Neutrophil (primary cell): ENCODE measurements at regions not wholly inside any gene's neighbourhood (a gene's known extent, or its start where the extent isn't known, plus 50 kb on each side); places are given as distances from the start of the nearest gene placed in this dataset.

ENCODE experiments used
- H3K27ac ChIP-seq: fragments of 200-600 bp; sonication (generic); 2 replicates; pipeline ENCODE4 v1.5.1; 2016; ENCODE audit warnings: mild to moderate bottlenecking, moderate library complexity
- H3K27me3 ChIP-seq: fragments of 200-600 bp; sonication (generic); 2 replicates; pipeline ENCODE4 v1.6.0; 2016; ENCODE audit warnings: mild to moderate bottlenecking
- H3K36me3 ChIP-seq: fragments of 200-600 bp; sonication (generic); 2 replicates; pipeline ENCODE4 v1.5.1; 2017
- H3K4me1 ChIP-seq, 2 experiments: fragments of 200-600 bp in 1 of 2; sonication (generic) in 1 of 2; 1 replicate in 1 of 2; 2 replicates in 1 of 2; pipeline versions ENCODE4 v1.5.1 to v1.6.1; 2013 to 2016; ENCODE audit warnings: low read depth in 1 of 2, low read length in 1 of 2, mild to moderate bottlenecking in 1 of 2, moderate library complexity in 1 of 2; ENCODE audit not compliant: control insufficient read depth in 1 of 2, insufficient read depth in 1 of 2
- H3K4me3 ChIP-seq, 2 experiments: fragments of 200-600 bp in 1 of 2; sonication (generic) in 1 of 2; 1 replicate in 1 of 2; 2 replicates in 1 of 2; pipeline ENCODE4 v1.5.1; 2013 to 2016; ENCODE audit warnings: low read depth in 1 of 2, low read length in 1 of 2, mild to moderate bottlenecking in 1 of 2, moderate library complexity in 1 of 2
- H3K9me3 ChIP-seq: fragments of 200-600 bp; sonication (generic); 2 replicates; pipeline ENCODE4 v1.5.1; 2016
- TF ChIP-seq, protein P1 (sequence below): fragments of 200-600 bp; sonication (generic); IDR thresholded peaks from 2 replicates; pipeline ENCODE4 v1.5.1; 2016; ENCODE audit warnings: antibody characterized with exemption

DNA sequence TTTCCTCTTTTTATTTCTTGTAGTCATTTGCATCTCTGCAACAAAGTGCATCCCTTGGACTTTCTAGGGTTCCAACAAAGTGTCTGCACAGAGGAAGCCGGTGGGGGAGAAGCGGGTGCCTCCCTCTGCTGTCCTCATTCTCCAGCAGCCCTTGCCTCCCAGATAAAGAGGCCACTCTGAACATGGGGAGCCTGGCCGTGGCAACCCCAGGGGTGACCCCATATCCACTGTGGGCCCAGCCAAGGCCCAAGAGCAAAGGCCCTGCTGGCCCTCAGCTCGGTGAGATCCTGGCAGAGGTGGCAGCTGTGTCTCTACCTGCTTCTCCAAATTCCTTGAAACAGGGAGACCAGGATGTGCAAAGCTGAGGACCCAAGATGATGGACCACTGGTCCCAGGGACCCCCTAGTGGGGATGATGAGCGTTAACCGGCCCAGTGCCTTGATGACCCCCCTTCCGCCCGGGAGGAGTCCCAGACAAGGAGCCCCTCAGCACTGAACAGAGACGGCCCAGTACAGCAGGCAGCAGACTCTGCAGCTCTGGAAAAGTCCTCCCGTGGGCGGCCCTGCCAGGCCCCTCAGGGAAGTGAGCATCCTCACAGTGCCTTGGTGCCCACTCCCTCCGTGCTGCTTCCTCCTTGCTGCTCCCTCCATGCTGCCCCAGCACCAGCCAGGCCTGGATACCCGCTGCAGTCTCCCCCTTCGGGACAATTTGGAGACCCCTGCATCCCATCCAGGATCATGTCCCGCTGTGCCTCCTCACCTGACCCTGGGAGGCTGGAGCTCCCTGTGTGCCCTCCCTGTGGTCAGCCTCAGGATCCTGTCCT lies 62.5 kb downstream of the MRPL36 start:
- TF ChIP-seq, protein P1, sequence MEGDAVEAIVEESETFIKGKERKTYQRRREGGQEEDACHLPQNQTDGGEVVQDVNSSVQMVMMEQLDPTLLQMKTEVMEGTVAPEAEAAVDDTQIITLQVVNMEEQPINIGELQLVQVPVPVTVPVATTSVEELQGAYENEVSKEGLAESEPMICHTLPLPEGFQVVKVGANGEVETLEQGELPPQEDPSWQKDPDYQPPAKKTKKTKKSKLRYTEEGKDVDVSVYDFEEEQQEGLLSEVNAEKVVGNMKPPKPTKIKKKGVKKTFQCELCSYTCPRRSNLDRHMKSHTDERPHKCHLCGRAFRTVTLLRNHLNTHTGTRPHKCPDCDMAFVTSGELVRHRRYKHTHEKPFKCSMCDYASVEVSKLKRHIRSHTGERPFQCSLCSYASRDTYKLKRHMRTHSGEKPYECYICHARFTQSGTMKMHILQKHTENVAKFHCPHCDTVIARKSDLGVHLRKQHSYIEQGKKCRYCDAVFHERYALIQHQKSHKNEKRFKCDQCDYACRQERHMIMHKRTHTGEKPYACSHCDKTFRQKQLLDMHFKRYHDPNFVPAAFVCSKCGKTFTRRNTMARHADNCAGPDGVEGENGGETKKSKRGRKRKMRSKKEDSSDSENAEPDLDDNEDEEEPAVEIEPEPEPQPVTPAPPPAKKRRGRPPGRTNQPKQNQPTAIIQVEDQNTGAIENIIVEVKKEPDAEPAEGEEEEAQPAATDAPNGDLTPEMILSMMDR, result no peak
- no peaks in the 10 kb centered on the region for H3K9me3 ChIP-seq
- no peak overlapping the region for H3K27ac ChIP-seq
- no peaks in the 10 kb centered on the region for H3K4me1 ChIP-seq
- H3K4me3 ChIP-seq, result no peak overlapping the region
- no peaks in the 10 kb centered on the region for H3K27me3 ChIP-seq
- no peaks in the 10 kb centered on the region for H3K36me3 ChIP-seq

- no peak overlapping the region for H3K27ac ChIP-seq
- no peaks in the 10 kb centered on the region for H3K36me3 ChIP-seq
- H3K4me3 ChIP-seq, result no peak overlapping the region
- no peaks in the 10 kb centered on the region for H3K9me3 ChIP-seq
- no peaks in the 10 kb centered on the region for H3K4me1 ChIP-seq
- TF ChIP-seq, protein P1, result no peak
- no peaks in the 10 kb centered on the region for H3K27me3 ChIP-seq
Observed at GRCh38 chr5:1736065-1736464, 63.6 kb downstream of the MRPL36 start.

DNA sequence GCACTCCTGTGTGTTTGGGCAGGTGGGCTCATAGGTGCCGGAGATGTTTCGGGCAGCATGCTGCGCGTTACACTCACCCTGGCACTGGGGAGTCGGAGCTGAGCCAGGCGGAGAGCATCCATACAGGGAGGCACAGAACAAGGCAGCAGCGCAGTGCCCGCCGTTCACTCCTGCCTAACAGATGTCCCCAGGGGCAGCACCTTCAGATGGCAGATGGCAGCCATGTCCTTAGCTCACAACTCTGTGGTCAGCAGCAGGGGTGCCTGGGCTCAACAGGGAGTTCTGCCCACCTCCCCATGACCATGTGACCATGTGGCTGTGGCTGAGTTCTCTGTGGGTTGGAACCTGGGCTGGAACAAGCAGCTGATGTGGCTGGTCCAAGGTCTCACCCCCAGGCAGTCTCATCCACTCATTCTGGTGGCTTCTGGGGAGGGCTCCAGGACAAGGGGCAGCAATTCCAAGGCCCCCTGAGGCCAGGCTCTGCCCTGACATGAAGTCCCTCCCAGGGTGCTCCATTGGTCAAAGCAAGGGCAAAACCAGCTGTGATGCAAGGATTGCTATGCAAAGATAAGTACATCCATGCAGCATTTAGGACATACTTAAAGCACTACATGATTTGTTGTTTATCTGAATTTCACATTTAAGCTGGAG lies 64.2 kb downstream of the MRPL36 start:
- TF ChIP-seq, protein P1, result no peak
- no peaks in the 10 kb centered on the region for H3K9me3 ChIP-seq
- no peak overlapping the region for H3K27ac ChIP-seq
- no peaks in the 10 kb centered on the region for H3K36me3 ChIP-seq
- H3K4me3 ChIP-seq, result no peak overlapping the region
- H3K27me3 ChIP-seq, result no peaks in the 10 kb centered on the region
- H3K4me1 ChIP-seq, result no peaks in the 10 kb centered on the region

DNA sequence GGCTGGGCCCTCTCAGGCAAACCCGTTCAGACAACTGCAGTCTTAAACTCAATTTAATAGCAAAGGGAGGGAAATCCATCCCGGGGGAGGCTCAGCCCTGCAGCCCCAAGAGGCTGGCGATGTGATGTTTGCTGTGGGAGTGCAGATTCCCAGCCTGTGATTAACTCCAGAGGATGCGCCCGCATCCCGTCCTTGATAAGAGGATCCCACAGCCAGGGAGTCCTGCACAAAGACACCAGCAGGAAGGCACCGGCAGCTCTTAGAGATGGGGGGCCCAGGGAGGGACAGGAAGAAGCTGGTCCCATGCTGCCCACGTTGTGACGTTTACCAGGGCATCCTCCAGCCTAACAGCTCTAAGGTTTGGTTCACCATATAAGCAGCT lies 64.7 kb downstream of the MRPL36 start:
- Histone ChIP-seq H3K9me3 (no peaks in the 10 kb centered on the region), H3K36me3 (no peaks in the 10 kb centered on the region), H3K4me1 (no peaks in the 10 kb centered on the region), H3K27me3 (no peaks in the 10 kb centered on the region), H3K4me3 (no peak overlapping the region), H3K27ac (no peak overlapping the region)
- TF ChIP-seq, protein P1, result no peak

GRCh38 chr5:1734271-1734907 lies 65.2 kb downstream of the MRPL36 start:
- no peak overlapping the region for H3K4me3 ChIP-seq
- H3K27ac ChIP-seq, result no peak overlapping the region
- no peaks in the 10 kb centered on the region for H3K4me1 ChIP-seq
- TF ChIP-seq, protein P1, result no peak
- no peaks in the 10 kb centered on the region for H3K27me3 ChIP-seq
- no peaks in the 10 kb centered on the region for H3K36me3 ChIP-seq
- H3K9me3 ChIP-seq, result no peaks in the 10 kb centered on the region
